ENCODE measurements at regions not wholly inside any gene's neighbourhood (a gene's known extent, or its start where the extent isn't known, plus 50 kb on each side); places are given as distances from the start of the nearest gene placed in this dataset.

GRCh38 chr6:155883741-155884140 is 428.1 kb upstream of the NOX3 start:
- TF ChIP-seq CTCF (IDR thresholded peaks at IDR 0.05), result no peak
- TF ChIP-seq POLR2A (IDR thresholded peaks at IDR 0.05), result no peak
- TF ChIP-seq EP300 (IDR thresholded peaks at IDR 0.05), result no peak
